ENCODE measurements at regions not wholly inside any gene's neighbourhood (a gene's known extent, or its start where the extent isn't known, plus 50 kb on each side); places are given as distances from the start of the nearest gene placed in this dataset.

DNA sequence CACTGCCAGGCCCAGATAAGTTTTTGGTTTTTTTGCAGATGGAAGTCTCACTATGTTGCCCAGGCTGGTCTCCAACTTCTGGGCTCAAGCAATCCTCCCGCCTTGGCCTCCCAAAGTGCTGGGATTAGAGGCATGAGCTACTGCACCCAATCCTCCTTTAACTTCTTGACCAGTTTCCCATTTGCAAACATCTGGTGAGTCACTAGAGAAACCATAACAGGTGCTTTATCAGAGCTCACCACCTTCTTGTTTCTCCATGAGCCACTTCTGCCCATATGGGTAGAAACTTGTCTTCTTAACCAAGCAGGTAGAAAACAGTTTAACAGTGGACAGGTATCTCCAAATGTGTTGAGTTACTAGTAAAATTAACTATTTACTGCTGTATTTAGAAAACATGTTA is 128.4 kb upstream of the AP1S2 start:
- DNase-seq (ENCODE audit: low read depth), result no peak

DNA sequence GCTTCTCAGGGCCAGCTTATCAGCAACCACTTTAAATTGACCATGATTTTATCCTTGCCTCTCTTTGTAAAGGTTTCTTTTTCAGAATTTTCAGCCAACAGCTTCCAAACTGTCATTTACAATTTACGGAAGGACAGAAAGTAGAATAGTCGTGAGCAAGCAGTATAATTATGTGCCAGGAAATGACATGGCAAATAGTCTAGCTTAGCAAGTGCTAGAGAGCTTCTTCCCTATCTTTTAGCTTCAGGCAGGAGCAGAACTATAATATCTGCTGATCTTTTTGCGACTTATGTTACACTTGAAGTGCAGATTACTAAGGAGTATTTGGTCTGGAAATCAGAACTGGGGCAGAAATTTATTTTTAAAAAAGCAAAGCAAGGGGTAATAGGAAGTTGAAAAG is 123.0 kb upstream of the AP1S2 start:
- no peak for DNase-seq (ENCODE audit: low read depth)

DNA sequence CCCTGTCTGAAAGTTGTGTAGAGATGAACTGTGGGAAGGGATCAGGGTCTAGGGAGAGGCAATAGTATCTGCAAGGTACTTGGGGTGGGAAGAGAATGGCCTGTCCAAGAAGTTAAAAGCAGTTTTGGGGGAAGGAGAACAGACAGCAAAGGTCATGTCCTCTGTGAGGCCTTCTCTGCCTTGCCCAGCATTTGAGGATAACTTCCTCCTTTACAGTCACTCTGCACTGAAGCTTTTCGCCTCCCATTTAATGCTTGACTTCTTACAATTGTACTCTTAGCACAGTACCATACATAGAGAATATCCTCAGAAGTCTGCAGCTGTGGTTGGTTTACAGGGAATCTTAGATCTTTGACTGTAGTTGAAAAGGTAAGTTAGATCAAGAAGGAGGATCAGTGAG is 121.8 kb upstream of the AP1S2 start:
- no peak for DNase-seq (ENCODE audit: low read depth)

DNA sequence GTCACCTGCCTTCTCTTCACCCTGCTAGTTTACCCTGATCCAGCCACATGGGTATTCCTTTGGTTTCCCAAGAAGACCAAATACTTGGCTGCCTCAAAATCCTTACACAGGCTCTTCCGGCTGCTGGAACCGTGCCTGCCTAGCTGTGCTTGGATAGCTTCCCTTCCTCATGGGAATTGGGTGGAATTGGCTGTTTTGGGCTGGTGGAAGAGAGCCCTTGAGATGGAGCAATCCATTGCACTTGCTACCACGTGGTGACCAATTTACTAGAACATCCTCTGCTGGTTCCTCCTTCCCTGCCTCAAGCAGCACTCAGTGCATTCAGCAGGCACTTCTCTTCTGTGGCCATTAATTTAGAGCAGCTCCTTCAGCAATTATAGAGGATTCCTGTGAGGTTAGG is 119.3 kb upstream of the AP1S2 start:
- DNase-seq (ENCODE audit: low read depth), result no peak

DNA sequence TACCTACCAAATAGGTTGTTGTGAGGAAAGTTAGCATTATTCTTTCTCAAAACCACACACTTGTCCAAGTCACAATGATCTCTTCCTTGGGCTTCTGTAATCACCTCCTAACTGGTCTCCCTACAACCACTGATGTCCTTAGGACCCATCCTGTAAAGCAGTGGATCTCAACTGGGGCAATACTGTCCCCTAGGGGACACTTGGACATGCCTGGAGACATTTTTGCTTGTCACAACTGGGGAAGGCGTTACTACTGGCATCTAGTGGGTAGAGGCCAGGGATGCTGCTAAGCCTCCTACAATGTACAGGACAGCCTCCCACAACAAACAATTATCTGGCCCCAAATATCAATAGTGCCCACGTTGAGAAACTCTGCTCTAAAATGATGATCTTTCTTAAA is 118.7 kb upstream of the AP1S2 start:
- DNase-seq (ENCODE audit: low read depth), result no peak

DNA sequence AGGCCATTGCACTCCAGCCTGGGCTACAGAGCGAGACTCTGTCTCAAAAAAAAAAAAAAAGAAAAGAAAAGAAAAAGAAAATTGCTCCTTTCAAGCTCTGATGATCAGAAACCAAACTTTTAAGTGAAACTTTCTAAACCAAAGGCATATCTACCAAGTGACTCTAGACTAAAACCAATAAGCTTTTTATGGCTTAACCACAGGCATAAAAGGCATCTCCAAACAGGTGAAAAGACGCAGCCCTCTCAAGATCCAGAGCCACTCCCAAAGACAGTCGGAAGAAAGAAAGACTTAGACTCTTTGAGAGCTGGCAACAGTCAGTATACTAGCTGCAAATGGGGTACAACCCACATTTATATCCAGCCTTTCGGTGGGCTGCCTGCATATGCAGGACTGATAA is 117.1 kb upstream of the AP1S2 start:
- no peak for DNase-seq (ENCODE audit: low read depth)

DNA sequence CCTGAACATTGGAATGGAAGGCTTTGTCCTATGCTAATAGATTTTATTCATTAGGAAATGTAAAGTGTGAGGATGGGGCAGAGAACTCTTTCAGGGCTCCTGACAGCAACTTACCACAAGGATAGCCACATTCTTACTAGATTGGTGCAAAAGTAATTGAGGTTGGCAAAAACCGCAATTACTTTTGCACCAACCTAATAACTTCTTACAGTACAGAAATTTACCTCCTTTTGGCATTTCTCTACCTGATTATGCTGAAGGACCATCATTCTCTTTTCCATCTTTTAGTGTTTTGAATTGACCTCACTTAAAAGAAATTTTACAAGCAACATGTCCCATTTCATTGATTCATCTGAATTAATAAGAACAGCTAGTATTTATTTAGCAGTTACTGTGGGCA is 109.2 kb upstream of the AP1S2 start:
- DNase-seq (ENCODE audit: low read depth), result no peak

DNA sequence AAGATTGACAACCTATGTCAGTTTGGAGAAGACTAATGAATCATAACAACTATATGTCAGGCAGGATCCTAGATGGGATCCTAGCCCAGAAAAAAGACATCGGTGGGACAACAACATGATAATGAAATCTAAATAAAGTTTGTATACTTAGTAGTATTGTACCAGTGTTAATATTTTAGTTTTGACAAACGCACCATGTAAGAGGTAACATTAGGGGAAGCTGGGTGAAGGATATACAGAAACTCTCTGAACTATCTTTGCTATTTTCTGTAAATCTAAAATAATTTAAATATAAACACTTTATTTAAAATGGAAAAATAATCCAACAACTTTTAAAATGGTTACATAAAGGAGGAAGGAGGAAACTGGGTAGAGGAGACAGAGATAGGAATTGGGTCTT is 105.6 kb upstream of the AP1S2 start:
- DNase-seq (ENCODE audit: low read depth), result no peak

DNA sequence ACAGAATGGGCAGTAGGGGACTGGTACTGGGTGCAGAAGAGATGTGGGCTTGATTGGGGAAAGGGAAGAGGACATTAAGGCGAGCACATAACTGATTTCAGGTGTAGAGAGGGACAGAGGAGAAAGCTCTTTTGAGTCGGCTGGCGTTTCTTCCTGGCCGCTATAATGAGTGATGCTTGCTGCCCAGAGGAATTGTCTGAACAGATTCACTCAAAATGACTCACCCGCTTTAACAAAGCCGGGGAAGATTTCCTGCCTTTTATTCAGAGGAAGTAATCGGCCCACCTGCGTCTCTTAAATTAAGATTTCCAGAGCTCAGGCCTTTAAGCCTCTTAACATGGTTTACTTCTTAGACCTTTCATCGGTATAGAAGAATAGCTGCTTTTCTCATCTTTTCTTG is 102.1 kb upstream of the AP1S2 start:
- DNase-seq (ENCODE audit: low read depth), result no peak

DNA sequence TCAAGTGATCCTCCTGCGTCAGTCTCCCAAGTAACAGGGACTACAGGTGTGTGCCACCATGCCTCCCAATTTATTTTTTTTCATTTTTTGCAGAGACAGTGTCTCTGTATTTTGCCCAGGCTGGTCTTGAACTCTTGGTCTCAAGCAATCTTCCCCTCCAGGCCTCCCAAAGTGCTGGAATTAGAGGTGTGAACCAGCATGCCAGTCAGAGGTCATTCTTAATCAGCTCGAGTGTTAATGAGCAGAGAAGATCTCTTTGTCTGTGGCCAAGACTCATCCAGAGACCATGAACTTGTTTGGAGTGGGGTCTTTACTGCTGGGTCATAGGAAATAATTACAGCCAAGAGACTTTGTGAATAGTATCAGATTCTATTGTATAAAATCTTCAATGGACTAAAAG is 99.2 kb upstream of the AP1S2 start:
- no peak for DNase-seq (ENCODE audit: low read depth)

DNA sequence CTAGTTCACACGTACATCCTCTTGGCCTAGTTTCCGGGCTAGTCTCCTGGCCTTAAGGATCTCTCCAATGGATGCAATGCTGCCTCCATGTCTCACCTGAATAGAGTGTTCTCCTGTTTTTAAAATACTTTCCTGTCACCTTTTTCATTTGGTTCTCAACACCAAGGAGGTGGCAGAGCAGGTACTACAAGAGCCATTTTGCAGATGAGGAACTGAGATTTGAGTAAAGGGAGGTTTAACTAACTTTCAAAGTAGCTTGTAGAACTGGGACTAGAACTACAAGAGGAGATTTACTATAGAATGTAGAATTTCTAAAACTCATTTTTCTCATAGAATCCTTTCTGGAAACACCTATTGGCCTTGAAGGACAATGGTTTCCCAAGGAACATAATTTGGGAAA is 97.6 kb upstream of the AP1S2 start:
- DNase-seq (ENCODE audit: low read depth), result no peak

DNA sequence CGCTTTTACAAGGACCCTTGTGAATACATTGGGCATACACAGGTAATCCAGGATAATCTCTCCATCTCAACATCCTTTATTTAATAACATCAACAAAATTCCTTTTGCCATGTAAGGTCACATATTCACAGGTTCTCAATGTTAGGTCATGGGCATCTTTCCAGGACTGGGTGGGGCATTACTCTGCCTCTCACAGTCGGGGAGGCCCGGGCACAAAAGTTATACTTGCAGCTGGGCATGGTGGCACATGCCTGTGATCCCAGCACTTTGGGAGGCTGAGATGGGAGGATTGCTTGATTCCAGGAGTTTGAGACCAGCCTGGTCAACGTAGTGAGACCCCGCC is 93.7 kb upstream of the AP1S2 start:
- no peak for DNase-seq (ENCODE audit: low read depth)

DNA sequence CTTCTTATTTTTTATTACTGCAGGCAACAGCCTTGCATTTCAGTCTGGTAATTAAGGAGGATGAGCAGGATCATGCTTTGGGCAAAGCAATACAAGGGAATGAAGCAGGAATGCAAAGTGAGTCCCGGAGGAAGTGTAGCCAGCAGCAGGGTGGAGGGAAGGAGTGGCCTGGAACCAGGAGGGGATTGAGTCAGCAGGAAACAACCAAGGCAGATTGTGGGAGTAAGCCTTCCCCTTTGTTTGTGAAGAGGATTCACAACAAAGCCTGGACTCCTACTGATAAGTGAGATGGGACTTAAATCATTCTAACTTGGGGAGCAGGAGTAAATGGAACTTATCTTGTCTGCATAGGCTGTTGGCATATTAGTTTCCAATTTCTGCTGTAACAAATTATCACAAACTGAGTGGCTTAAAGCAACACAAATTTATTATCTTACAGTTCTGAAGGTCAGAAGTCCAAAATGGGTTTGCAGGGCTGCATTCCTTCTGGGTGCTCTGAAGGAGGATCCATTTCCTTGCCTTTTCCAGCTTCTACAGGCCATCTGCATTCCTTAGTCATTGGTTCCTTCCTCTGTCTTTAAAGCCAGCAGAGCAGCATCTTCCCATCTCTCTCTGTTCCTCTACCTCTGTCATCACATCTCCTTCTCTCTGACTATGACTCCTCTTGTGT is 93.2 kb upstream of the AP1S2 start:
- no peak for DNase-seq (ENCODE audit: low read depth)

DNA sequence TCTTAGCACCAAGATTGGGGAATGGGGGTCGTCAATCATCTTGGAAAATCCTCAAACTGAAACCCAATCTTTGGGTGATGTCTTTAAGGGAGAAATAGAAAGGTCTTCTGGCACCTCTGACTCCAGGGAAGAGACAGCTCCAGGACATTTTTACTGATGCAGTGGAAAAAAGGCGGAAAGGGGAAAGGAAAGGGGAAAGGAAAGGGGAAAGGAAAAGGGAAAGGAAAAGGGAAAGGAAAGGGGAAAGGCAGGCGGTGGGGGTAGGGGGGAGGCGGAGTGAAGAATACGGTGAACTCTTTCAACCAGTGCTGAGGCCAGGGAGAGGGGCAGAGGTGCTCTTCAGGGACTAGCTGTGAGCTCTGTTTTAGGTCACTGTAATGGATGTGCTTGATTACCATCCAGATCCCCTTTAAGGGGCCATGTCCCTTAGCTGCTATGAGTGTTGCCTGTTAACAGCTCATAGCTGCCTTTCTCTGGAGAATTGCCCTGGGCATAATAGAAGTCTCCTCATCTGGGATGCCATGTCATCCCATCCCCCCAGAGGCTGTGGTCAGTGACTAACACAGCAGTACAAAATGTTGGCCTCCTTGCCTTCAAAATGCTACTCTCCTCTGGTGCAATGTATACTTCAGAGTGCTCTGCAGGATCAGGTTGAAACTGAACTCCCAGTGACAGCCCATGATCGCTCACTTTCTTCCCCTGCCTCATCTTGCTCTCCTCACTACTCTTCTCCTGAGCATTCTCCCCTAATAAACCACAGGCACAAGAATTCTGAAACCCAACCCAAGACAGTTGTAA is 92.4 kb upstream of the AP1S2 start:
- no peak for DNase-seq (ENCODE audit: low read depth)

DNA sequence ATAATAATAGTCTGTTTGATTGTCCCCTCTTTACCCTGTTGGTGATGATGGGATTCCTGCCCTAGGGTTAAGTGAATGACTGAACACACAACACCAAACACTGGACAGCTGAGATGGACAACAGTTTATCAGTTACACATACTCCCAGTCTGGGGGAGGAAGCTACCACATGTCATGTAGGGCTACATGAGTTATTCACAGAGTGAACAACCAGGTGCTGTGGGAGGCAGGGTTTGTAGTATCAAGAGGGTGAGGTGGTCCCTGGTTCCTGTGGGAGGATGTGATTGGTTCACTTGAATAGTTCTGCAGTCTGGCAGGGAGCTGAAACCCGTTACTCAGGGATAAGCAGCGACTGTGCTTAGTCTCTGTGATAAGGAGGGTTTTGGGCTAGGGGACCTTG is 88.8 kb upstream of the AP1S2 start:
- DNase-seq (ENCODE audit: low read depth), result no peak

DNA sequence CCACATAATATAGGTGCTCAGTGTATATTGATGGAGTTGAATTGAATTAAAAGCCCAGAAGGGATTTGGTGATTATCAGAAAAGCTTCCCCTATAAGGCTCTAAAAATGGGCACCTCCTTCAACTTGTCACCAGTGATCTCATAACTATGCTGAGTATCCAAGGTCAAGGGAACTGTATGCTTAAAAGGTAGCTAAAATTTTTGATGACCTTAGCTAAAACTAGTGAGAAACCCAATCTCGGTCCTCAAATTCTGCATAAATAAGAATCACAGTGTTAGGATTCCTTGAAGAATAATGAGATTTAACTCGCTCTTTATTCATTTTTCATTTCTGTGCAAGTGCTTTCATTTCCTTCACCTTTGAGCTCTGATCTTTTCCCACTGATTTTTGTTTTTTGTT is 87.7 kb upstream of the AP1S2 start:
- DNase-seq (ENCODE audit: low read depth), result no peak

DNA sequence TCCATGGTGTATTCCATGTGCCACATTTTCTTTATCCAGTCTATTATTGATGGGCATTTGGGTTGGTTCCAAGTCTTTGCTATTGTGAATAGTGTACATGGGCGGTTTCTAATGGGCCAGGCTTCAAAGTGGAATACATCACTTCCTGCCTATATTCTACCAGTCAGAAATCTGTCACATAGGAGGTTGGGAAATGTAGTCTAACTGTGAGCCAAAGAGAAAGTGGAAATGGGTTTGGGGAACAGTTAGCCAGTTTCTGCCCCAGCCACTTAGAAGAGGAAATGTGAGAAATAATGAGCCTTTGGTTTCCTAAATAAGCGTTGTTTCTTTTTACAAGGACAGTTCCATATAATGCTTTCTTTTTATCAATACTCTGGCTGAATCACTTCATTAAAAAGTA is 85.1 kb upstream of the AP1S2 start:
- DNase-seq (ENCODE audit: low read depth), result no peak

DNA sequence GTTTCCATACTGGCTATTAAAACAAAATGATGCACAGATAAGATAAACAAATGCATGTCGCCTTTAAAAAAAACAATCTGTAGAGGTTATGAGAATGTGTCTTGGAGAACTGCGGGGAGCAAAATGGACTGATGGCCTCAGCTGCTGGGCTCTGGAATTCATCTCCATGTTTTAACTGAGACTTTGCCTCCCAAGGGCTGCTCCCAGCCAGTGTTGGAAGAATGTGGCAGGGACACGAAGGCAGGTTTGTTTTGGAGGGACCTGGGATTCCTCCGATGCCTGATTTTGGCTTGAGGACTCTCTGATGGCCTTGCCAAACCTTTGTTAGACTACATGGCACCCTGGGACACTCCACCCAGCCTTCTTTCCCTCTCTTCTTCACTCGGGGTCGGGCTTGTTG is 83.5 kb upstream of the AP1S2 start:
- DNase-seq (ENCODE audit: low read depth), result no peak

DNA sequence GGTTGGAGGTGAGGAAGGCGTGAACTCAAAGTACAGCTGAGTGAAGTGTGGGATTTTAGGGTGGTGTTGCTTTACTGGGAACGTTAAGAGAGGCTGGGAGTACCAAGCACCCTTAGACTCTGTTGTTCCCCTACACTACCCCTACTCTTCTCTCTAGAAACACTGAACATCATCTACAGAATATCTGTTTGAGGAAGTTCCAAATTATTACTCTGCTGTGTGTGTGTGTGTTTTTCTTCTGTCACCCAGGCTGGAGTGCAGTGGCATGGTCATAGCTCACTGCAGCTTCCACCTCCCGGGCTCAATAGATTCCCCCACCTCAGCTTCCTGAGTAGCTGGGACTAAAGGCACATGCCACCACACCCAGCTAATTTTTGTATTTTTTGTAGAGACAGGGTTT is 76.7 kb upstream of the AP1S2 start:
- no peak for DNase-seq (ENCODE audit: low read depth)

DNA sequence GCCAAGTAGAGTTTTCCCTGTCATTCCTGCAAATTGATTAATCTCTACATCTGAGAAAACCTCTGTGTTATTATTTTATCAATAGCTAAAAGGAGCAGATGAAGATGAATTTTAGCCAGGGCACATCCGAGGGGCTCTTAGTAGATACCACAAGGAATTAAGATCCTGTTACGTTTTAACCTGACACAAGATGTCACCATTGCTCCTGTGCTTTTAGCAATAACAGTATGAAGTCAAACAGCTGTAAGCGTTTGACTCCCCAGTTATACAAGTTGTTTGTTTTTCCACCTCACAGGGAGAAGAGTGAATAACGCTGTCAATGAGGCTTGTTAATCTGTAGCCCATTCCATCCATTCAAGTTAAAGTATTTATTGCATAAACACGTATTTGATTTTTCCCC is 76.0 kb upstream of the AP1S2 start:
- no peak for DNase-seq (ENCODE audit: low read depth)

DNA sequence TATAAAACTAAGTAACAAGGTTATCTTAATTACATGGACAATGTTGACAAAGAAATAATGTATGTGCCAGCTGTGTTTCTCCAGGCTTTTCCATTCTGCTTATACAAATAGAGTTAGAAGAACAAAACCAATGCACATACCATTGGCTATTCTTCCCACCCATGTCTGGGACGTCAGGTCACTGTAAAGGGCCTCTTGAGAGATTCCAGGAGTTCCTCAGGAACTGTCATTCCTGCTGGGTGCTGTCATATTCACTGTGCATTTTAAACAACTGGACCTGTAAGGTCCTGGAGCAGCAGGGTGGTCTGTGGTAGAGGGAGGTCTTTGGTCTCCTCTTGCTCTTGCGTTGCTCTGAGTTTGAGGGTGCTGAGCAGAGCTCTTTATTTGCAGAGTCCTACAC is 74.6 kb upstream of the AP1S2 start:
- no peak for DNase-seq (ENCODE audit: low read depth)

DNA sequence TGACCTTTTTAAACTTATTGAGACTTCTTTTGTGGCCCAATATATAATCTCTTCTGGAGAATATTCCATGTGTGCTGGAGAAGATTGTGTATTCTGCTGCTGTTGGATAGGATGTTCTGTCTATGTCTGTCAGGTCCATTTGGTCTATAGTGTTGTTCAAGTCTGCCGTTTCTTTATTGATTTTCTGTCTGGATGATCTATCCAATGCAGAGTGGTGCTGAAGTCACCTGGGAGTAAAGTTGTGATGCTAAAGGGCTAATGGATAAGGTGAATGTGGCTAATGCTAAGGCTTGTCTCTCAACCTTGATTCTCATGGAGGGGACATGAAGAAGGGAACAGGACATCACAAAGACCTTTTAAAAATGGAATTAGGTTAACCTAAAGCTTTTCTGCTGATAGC is 72.0 kb upstream of the AP1S2 start:
- no peak for DNase-seq (ENCODE audit: low read depth)

DNA sequence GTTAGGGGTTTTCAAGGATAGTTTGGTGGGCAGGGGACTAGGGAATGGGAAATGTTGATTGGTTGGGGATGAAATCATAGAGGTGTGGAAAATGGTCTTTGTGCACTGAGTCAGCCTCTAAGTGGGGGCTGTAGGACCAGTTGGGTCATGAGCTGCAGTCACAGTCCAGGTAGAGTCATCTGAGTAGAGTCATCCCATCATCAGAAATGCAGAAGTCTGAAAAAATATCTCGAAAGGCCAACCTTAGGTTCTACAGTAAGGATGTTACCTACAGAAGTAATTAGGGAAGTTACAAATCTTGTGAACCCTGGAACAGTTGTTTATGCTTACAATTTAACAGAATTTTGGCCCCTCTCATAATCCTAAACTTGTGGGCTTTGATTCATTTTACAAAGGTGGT is 63.4 kb upstream of the AP1S2 start:
- no peak for DNase-seq (ENCODE audit: low read depth)

DNA sequence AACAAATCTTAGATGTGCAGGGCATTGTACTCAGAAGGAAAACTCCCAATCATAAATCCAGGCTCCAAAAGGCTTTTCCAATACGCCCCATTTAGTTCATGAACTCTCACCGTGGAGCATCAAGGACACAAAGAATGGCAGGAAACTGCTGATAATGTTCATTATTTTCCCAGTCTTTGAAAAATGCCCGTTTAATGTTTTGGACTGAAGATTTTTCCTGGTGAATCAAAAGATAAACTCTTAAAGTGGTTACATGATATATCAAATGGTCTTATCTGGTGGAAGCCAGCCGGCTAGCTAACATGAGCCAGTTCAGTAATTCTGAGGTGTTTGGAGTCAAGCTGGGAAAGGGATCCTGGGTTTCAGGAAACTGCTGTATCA is 62.1 kb upstream of the AP1S2 start:
- no peak for DNase-seq (ENCODE audit: low read depth)
